OCI-M2 (cell line): ENCODE measurements at regions not wholly inside any gene's neighbourhood (a gene's known extent, or its start where the extent isn't known, plus 50 kb on each side); places are given as distances from the start of the nearest gene placed in this dataset.
A peak's percentile ranks its signal among the peaks of the same experiment; 100 is the strongest.

Experiments
- DNase-seq: peaks from one replicate; lab custom pipeline; 2025; ENCODE audit not compliant: unreplicated experiment; lab: John Stamatoyannopoulos, UW

DNA sequence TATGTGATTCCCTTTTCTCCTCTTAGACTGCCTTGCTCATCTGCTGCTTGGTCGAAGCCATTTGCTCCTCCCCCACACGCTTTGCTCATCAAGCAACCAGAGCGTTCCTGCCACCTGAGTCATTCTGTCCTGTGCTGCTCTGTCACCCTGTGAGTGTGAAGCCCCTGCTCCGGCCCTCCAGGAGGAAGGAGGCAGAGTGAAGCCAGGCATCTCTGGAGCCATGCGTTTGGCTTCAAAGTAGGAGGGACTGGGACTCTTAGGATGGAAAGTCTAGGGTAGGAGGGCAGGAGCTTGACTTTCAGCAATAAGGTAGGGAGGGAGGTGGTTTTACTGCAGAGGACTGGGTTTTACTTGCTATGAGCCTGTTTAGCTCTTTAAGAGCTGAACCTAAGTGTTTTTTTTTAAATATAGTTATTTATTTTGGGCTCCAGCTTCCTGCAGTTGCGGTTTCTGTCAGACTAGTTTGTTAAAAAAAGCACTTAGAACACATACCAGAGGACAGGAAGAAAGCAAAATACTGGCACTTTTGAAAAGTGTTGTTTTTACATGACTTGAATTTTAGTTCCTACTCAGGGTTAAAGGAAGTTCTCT lies 63.6 kb downstream of the SPINK2 start:
- no peak for DNase-seq

DNA sequence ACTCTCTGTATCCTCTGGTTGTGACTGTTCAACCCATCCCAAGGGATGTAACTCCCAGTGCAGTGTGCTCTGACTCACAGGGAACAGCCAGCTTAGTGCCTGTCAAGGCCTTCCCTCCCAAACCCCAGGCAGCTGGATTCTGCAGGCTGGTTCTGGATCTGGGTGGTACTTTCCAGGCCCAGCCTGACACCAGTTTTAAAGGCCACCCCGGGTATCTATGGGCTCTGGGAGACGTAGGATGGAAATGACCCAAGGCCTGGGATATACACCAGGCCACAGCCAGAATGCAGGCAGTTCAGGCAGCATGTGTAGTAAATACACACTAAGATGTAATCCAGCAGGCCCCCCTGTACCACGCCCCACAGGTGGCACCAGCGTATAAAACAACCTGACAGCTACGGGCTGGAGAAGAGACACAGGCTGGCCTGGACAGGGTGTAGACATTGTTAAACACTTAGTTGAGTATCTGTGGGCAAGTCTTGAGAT lies 64.2 kb downstream of the SPINK2 start:
- no peak for DNase-seq

DNA sequence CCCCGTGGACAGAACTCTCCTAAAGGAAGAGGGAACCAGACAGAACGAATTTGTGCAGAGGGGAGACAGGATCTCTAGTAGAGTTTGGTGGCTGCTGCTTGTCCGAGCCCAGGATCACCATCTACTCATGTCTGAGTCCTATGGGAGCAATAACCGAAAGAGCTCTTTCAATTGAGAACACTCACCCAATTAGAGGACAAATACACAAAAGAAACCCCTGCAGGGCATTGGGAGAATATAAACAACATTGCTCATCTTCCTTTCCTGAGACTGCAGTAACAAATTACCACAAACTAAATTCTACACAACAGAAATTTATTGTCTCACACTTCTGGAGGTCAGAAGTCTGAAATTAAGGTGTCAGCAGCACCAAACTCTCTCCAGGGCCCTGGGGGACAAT lies 65.6 kb downstream of the SPINK2 start:
- DNase-seq: no peak

DNA sequence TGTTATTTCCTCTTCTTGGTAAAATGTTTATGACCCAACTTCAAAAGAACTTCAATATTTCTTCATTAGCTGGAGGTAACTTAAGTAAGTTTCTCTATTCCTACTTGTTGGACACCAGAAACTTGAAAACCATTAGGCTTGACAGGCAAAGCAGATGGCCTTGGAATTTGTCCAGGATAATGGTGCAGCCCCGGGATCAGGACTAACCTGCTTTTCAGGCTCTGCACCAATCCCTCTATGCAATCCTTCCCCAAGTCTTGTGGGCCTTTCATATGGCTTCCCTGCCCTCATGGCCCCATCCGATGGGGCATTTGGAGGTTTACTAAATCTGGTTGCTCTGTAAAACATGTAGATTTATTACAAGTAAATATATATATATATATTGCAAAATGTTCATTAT lies 68.5 kb downstream of the SPINK2 start:
- no peak for DNase-seq

DNA sequence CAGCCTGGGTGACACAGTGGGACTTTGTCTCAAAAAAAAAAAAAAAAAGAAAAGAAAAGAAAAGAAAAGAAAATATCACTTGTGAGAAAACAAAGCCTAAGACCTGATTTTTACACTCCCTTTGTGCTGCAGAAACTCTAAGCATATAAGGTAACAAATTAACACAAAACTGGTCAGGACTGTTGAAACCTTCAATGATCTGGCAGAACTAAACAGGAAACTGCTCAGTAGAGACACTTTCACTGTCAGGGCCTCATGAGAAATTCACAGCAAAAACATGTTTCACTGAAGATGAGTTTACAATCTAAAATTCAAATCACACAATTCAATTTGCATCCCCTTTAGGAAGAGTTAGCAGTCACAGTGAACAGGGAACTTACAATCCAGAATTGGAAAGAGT lies 69.1 kb upstream of the HOPX start:
- no peak for DNase-seq

DNA sequence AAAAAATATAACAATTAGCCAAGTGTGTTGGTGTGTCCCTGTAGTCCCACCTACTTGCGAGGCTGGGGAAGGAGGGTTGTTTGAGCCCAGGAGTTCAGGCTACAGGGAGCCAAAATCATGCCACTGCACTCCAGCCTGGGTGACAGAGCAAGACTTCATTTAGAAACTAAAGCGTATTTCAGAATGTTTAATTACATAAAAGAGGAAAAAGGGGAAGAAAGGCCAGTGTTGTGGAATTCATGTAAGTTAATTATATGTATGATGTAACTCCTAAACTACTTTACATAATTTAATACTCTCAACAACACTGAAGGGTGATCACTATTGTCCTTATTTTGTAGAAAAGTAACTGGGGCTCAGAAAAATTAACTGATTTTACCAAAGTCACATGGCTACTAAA lies 67.2 kb upstream of the HOPX start:
- no peak for DNase-seq

DNA sequence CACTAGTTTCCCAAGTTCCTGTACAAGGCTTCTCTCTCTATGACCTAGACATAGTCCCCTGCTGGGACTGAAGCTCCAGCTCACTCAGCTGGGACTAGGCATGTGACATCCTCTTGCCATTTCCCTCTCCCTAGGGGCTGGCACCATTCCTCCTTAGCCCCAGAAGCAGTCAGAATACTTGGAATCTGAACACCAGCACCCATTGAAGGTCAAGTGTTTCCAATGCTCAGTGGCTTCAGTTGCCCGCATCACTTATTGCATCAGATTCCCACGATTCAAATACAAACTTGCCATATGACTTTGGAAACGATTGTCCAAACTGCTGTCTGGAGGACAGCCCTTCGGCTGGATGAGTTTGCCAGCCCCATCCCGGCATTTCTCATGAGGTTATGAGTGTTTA lies 65.5 kb upstream of the HOPX start:
- no peak for DNase-seq

DNA sequence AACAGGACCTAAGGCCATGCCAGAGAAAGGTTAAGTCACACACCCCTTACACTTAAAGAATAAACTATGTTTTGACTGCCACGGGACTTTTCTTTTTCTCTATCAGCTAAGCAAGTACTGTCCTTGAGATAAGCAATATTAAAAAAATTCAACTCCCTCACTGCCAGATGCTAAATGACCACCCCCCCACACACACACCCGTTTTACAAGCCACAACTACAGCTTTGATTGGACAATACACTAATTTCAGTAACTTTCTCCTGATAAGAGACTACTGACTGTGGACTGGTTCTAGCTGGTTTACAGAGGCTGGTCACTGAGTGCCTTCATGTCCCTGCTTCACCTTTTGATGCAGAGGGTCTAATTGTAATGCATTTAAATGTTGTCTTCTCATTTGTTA lies 63.9 kb upstream of the HOPX start:
- DNase-seq: no peak

DNA sequence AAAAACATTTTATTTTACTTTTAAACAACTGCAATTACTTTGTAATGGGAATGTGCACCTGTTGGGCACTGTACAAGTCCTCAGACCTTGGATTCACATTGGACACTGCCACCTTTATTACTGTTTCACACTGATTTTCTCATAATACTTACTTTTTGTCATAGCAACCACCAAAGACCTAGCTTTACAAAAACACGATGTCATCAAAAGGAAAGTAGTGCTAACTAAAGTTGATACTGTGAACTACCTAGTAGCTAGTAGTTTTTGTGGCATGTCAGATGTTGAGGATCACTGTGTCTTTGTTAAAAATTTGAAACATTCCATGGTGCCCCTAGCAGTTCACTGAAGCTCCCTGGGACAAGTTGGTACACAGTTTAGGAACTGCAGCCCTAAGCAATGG lies 62.9 kb upstream of the HOPX start:
- DNase-seq: no peak

DNA sequence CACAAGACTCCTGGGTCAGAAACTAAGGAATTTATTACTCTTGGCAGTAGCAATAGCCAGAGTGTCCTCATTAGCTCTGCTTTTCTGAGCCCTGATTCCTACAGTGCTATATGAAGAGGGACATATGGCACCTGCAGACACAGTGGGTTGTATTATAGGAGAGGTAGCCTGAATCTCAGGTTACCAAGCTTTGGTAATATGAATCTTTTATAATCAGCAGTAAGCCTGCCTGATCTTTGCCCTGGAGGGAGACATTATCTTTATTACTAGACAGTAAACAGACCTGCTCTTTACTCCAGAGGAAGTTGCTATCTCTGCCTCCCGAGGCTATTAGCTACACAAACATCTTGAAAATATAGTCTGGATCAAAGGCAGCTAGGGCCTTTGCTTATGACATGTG lies 62.5 kb upstream of the HOPX start:
- no peak for DNase-seq

DNA sequence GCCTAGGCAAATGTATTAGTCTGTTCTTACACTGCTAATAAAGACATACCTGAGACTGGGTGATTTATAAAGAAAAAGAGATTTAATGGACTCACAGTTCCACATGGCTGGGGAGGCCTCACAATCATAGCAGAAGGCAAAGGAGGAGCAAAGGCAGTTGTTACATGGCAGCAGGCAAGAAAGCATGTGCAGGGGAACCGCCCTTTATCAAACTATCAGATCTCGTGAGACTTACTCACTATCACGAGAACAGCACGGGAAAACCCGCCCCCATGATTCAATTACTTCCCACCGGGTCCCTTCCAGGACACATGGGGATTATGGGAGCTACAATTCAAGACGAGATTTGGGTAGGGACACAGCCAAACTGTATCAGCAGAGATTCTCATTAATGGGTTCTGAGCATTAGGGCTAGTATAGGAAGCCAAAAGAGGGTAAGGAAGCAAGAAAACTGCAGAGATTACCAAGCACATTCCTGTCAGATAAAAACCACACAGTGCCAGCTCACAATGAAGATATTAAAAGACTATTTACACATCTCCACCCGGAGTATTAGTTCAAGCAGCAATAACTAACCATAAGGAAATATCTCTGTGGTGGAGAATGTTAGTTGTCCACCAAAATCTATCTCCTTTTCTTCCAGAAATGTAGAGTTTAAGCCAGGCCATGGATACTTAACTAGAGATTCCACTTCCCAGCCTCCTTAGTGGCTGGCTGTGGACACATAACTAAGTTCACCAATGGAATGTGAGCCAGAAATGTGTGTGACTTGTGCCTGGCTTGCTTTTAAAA lies 61.2 kb upstream of the HOPX start:
- no peak for DNase-seq

DNA sequence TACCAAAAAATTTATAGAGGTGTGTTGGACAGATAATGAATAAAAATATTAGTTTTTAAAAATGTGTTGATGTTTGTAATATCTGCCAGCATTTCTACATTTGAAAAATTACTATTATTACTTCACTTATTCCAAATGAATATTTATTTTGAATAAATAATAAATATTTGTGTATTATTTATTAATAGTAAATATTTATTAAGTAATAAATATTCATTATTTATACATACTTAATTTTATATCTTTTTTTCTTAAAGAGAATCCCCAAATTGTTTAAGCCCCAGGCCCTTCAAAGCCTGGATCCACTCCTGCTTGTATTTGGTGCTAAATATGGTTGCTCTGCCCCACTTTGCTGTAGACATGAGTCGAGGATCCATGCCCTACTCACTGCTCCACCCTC lies 60.5 kb upstream of the HOPX start:
- DNase-seq: no peak

DNA sequence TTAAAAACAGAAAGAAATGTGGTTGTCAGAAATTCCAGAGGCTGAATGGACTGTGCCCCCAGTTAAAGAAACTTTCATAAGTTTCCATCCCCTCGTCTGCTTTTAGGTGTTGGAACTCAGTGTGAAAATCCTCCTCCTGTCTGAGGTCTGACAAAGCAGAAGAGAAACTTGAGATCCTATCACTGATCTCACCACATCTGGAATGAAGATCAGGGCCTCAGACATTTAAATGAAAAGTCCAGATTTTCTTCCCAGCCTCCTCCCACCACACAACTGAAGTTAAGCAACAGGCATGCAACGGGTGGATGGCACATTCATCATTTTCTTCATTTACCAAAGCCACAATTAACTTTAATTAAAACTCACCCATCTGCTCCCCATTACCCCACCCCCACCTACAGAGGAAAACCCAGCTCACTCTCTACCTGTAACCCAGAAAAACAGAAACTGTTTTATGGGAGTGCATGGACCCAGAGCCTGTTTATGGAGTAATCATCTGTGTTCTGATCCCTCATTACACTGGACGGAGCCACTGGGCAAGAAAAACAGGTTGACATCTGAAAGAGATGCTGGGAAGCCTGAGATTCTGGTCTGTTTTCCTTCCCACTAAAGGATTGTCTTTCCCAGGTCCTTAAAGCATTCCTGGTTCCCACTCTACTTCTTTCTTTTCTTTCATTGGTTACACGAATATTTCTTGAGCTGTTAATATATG lies 58.1 kb upstream of the HOPX start:
- no peak for DNase-seq

DNA sequence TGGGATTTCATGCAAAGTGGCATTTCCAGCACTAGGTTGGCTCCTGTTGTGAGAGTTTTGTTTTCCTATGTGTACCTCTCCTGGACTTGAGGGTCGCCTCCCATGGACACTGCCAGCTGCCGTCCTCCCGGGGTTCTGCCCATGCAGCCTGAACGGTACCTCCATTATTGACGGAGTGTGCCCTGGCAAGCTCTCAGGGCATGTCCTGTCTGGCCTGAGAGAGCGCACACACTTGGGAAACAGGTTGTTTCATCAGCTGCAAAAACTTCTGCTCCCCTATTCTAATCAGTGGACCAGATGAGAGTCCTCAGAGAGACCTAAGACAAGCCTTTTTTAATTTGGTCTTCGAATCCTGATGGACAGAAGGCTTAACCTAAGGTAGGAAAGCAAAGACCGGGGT lies 56.6 kb upstream of the HOPX start:
- no peak for DNase-seq

DNA sequence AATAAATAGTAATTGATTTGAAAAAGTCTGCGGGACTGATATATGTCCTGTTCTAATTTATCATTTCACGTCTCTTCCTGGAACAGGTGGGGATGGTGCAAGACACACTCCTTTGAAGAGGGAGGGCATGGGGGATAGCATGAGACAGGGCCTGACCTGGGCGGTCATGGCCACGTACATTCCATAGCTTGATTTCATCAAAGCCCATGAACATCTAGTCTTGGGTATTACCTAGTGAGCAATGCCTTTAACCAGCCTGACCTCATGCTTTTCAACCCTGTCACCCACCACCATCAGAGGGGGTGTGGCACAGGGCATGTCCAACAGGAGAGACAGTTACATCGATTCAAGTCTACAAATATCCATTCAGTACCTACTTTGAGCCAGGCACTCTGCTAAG lies 52.3 kb upstream of the HOPX start:
- DNase-seq: no peak

DNA sequence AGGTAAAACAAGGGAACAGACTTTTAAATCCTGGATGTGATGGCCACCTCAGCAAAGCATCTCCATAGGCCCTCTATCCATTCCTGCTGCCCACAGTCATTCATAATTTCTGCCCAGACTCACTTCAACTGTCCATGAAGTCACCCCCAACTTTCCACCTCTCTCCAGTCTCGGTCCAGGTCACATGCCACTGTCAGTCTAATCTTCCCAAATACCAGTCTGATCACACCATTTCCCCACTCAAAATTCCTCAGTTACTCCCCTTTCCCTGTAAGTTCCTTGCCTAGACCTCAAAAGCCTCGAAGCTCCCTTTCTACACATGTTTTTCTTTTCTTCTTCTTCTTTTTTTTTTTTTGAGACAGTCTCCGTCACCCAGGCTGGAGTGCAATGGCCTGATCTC lies 51.2 kb upstream of the HOPX start:
- DNase-seq: no peak

DNA sequence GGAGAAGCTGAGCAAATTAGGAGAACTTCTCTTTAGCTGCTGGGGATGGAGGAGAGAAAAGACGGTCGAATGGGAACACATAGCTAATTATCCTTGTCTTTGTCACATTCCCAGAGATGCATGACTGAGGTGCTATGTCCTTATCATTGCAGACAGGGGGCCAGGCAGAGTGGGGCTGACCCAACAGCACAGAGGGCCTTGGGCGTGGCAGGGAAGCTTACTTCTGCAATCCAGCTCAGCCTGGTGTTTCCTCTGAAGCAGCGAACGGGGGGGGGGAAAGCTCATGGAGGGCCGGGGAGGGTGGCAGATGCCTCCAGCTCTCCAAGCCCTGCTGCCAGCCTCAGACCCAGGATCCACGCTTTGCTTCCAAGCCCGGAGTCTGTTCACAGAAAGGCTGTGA lies 50.8 kb upstream of the HOPX start:
- DNase-seq: peak; percentile 5
